ENCODE measurements at regions not wholly inside any gene's neighbourhood (a gene's known extent, or its start where the extent isn't known, plus 50 kb on each side); places are given as distances from the start of the nearest gene placed in this dataset.
A peak's percentile ranks its signal among the peaks of the same experiment; 100 is the strongest.
"Not testable (repeated sequence)": the region's sequence is repeated elsewhere in the genome, so short reads cannot be mapped to it uniquely, and the experiment has no call there.

- Mint-ChIP-seq H3K4me1 (peaks cover 0 to 6% (median 5%) of the 10 kb centered on the region in 3 donors), H3K27me3 (no peaks in the 10 kb centered on the region), H3K27ac (no peak overlapping the region), H3K9me3 (peaks cover 0 to 5% (median 1%) of the 10 kb centered on the region in 3 donors), H3K36me3 (no peaks in the 10 kb centered on the region), H3K4me3 (no peak overlapping the region)
These were observed 99.4 kb upstream of the EDEM3 start for GRCh38 chr1:184854036-184854435.

- peaks cover 0 to 5% (median 1%) of the 10 kb centered on the region in 3 donors for H3K9me3 Mint-ChIP-seq
- no peaks in the 10 kb centered on the region for H3K36me3 Mint-ChIP-seq
- no peak overlapping the region for H3K27ac Mint-ChIP-seq
- no peak overlapping the region for H3K4me3 Mint-ChIP-seq
- peaks cover 0 to 2% (median 2%) of the 10 kb centered on the region in 3 donors for H3K4me1 Mint-ChIP-seq
- no peaks in the 10 kb centered on the region for H3K27me3 Mint-ChIP-seq
These were observed 97.4 kb upstream of the EDEM3 start for GRCh38 chr1:184851822-184852746.

GRCh38 chr1:184843732-184844495 is 89.3 kb upstream of the EDEM3 start:
- Mint-ChIP-seq H3K9me3 (no peaks in the 10 kb centered on the region), H3K4me3 (peak overlapping the region in 1 of 4 donors; percentile 24), H3K36me3 (no peaks in the 10 kb centered on the region), H3K4me1 (peaks cover 7 to 12% (median 9%) of the 10 kb centered on the region in 3 donors), H3K27ac (peak overlapping the region in 2 of 3 donors; percentile 59 to 69), H3K27me3 (no peaks in the 10 kb centered on the region)

GRCh38 chr1:184840596-184840995 is 85.9 kb upstream of the EDEM3 start:
- Mint-ChIP-seq H3K27ac (no peak overlapping the region), H3K9me3 (no peaks in the 10 kb centered on the region), H3K36me3 (no peaks in the 10 kb centered on the region), H3K4me3 (no peak overlapping the region), H3K4me1 (peaks cover 15 to 21% (median 17%) of the 10 kb centered on the region in 3 donors), H3K27me3 (no peaks in the 10 kb centered on the region)

- Mint-ChIP-seq H3K9me3 (peaks cover 0 to 3% (median 0%) of the 10 kb centered on the region in 3 donors), H3K4me3 (no peak overlapping the region), H3K4me1 (peaks cover 8 to 16% (median 9%) of the 10 kb centered on the region in 3 donors), H3K27me3 (no peaks in the 10 kb centered on the region), H3K36me3 (peaks cover 7% of the 10 kb centered on the region), H3K27ac (no peak overlapping the region)
These were observed 83.9 kb upstream of the EDEM3 start for GRCh38 chr1:184838504-184838951.

- peaks cover 0 to 3% (median 0%) of the 10 kb centered on the region in 3 donors for H3K9me3 Mint-ChIP-seq
- peaks cover 5 to 14% (median 6%) of the 10 kb centered on the region in 3 donors for H3K4me1 Mint-ChIP-seq
- H3K36me3 Mint-ChIP-seq: peaks cover 7% of the 10 kb centered on the region
- H3K4me3 Mint-ChIP-seq: no peak overlapping the region
- H3K27me3 Mint-ChIP-seq: no peaks in the 10 kb centered on the region
- H3K27ac Mint-ChIP-seq: peak overlapping the region in 1 of 3 donors; percentile 20
These were observed 82.6 kb upstream of the EDEM3 start for GRCh38 chr1:184836934-184837895.

- peaks cover 5 to 14% (median 6%) of the 10 kb centered on the region in 3 donors for H3K4me1 Mint-ChIP-seq
- no peak overlapping the region for H3K4me3 Mint-ChIP-seq
- H3K9me3 Mint-ChIP-seq: peaks cover 0 to 3% (median 0%) of the 10 kb centered on the region in 3 donors
- peak overlapping the region in 1 of 3 donors; percentile 20 for H3K27ac Mint-ChIP-seq
- peaks cover 13% of the 10 kb centered on the region for H3K36me3 Mint-ChIP-seq
- H3K27me3 Mint-ChIP-seq: no peaks in the 10 kb centered on the region
These were observed 81.5 kb upstream of the EDEM3 start for GRCh38 chr1:184836141-184836540.

- H3K27ac Mint-ChIP-seq, H3K4me3 Mint-ChIP-seq, H3K27me3 Mint-ChIP-seq, H3K9me3 Mint-ChIP-seq: not testable (repeated sequence)
- H3K4me1 Mint-ChIP-seq: peaks cover 6 to 14% (median 8%) of the 10 kb centered on the region in 3 donors
- H3K36me3 Mint-ChIP-seq: peaks cover 13% of the 10 kb centered on the region
These were observed 79.3 kb upstream of the EDEM3 start for GRCh38 chr1:184833994-184834393.

- peak overlapping the region in 1 of 3 donors; percentile 69 for H3K27ac Mint-ChIP-seq
- no peak overlapping the region for H3K4me3 Mint-ChIP-seq
- peaks cover 0 to 3% (median 0%) of the 10 kb centered on the region in 3 donors for H3K9me3 Mint-ChIP-seq
- H3K36me3 Mint-ChIP-seq: peaks cover 13% of the 10 kb centered on the region
- peaks cover 6 to 9% (median 7%) of the 10 kb centered on the region in 3 donors for H3K4me1 Mint-ChIP-seq
- no peaks in the 10 kb centered on the region for H3K27me3 Mint-ChIP-seq
These were observed 77.9 kb upstream of the EDEM3 start for GRCh38 chr1:184832517-184832916.

- not testable (repeated sequence) for H3K9me3 Mint-ChIP-seq, H3K27ac Mint-ChIP-seq, H3K4me3 Mint-ChIP-seq, H3K36me3 Mint-ChIP-seq, H3K27me3 Mint-ChIP-seq
- peaks cover 8 to 12% (median 9%) of the 10 kb centered on the region in 3 donors for H3K4me1 Mint-ChIP-seq
These were observed 74.8 kb upstream of the EDEM3 start for GRCh38 chr1:184829496-184829895.

GRCh38 chr1:184828369-184828717 is 73.7 kb upstream of the EDEM3 start:
- H3K27me3 Mint-ChIP-seq: no peaks in the 10 kb centered on the region
- H3K36me3 Mint-ChIP-seq: peaks cover 6% of the 10 kb centered on the region
- H3K9me3 Mint-ChIP-seq: no peaks in the 10 kb centered on the region
- H3K4me1 Mint-ChIP-seq: peaks cover 8 to 12% (median 9%) of the 10 kb centered on the region in 3 donors
- no peak overlapping the region for H3K4me3 Mint-ChIP-seq
- H3K27ac Mint-ChIP-seq: no peak overlapping the region

GRCh38 chr1:184827600-184828368 is 73.1 kb upstream of the EDEM3 start:
- Mint-ChIP-seq H3K36me3 (peaks cover 6% of the 10 kb centered on the region), H3K27me3 (no peaks in the 10 kb centered on the region), H3K4me3 (no peak overlapping the region), H3K27ac (no peak overlapping the region), H3K9me3 (no peaks in the 10 kb centered on the region), H3K4me1 (peaks cover 8 to 12% (median 9%) of the 10 kb centered on the region in 3 donors)

- peaks cover 8 to 12% (median 9%) of the 10 kb centered on the region in 3 donors for H3K4me1 Mint-ChIP-seq
- H3K27me3 Mint-ChIP-seq: no peaks in the 10 kb centered on the region
- H3K27ac Mint-ChIP-seq: no peak overlapping the region
- no peaks in the 10 kb centered on the region for H3K9me3 Mint-ChIP-seq
- peak overlapping the region in 1 of 4 donors; percentile 79 for H3K4me3 Mint-ChIP-seq
- H3K36me3 Mint-ChIP-seq: peaks cover 2% of the 10 kb centered on the region
These were observed 71.3 kb upstream of the EDEM3 start for GRCh38 chr1:184826001-184826400.

Data from IgD-negative memory B cell (primary cell).